Heart left ventricle (tissue), 16 donors: ENCODE measurements at regions not wholly inside any gene's neighbourhood (a gene's known extent, or its start where the extent isn't known, plus 50 kb on each side); places are given as distances from the start of the nearest gene placed in this dataset.

Experiments
- ATAC-seq, 4 donors: fragments of 200-7000 bp; cut with Tn5 transposase; one replicate each; pipeline ENCODE4 v1.9.1; 2020 to 2022; ENCODE audit warnings: moderate library complexity in 4 of 4, mild to moderate bottlenecking in 3 of 4, moderate number of reproducible peaks in 1 of 4
- DNase-seq, 5 donors: peaks; one replicate each; pipeline ENCODE4 v3.0.0-alpha.2; 2020
- H3K27ac ChIP-seq, 12 donors: fragments of 200-600 bp; sonication (generic) in 4 of 12; one replicate each; pipeline versions ENCODE4 v1.5.0 to v1.8.0; 2016 to 2022; ENCODE audit warnings: mild to moderate bottlenecking in 2 of 12
- H3K27me3 ChIP-seq, 9 donors: fragments of 200-600 bp; sonication (generic) in 2 of 9; one replicate each; pipeline versions ENCODE4 v1.5.1 to v1.8.0; 2016 to 2022; ENCODE audit warnings: mild to moderate bottlenecking in 3 of 9
- H3K36me3 ChIP-seq, 9 donors: fragments of 200-600 bp; sonication (generic) in 2 of 9; one replicate each; pipeline versions ENCODE4 v1.5.0 to v1.8.0; 2018 to 2022; ENCODE audit warnings: mild to moderate bottlenecking in 2 of 9
- H3K4me1 ChIP-seq, 12 donors: fragments of 200-600 bp; sonication (generic) in 4 of 12; one replicate each; pipeline versions ENCODE4 v1.5.0 to v1.8.0; 2016 to 2022; ENCODE audit warnings: mild to moderate bottlenecking in 3 of 12
- H3K4me3 ChIP-seq, 12 donors: fragments of 200-600 bp; sonication (generic) in 4 of 12; one replicate each; pipeline versions ENCODE4 v1.5.0 to v1.8.0; 2017 to 2022; ENCODE audit warnings: mild to moderate bottlenecking in 9 of 12, moderate library complexity in 4 of 12
- H3K9me3 ChIP-seq, 12 donors: fragments of 200-600 bp; sonication (generic) in 4 of 12; one replicate each; pipeline versions ENCODE4 v1.5.0 to v1.8.0; 2016 to 2022; ENCODE audit warnings: mild to moderate bottlenecking in 1 of 12
- POLR2A ChIP-seq, 2 donors: fragments of 450-650 bp; IDR thresholded peaks; one replicate each; pipeline ENCODE4 v1.6.1; 2017; ENCODE audit warnings: antibody characterized with exemption in 2 of 2, mild to moderate bottlenecking in 2 of 2, moderate library complexity in 2 of 2
- WGBS, 4 donors: extraction: QIAGEN DNeasy Blood & Tissue Kit in 2 of 4; methylation state at CpG; one replicate each; pipeline versions ENCODE4 v1.1.5 to v1.1.7; 2013 to 2018; 5-methylcytosine and 5-hydroxymethylcytosine counted together
- intact Hi-C, 10 donors: fragments of 100-400 bp; cut with DNase I; formaldehyde crosslinking; loops; one replicate each; pipeline versions ENCODE4 v1.11.1 to v1.14.2; 2022
- TF ChIP-seq, protein P1 (sequence below), 12 donors: fragments of 200-600 bp; sonication (generic) in 4 of 12; IDR thresholded peaks; one replicate each; pipeline versions ENCODE4 v1.5.0 to v1.8.0; 2018 to 2022; ENCODE audit warnings: antibody characterized with exemption in 12 of 12, mild to moderate bottlenecking in 5 of 12
- donor health status: ischemic (EF 13 %, LVEDD 7.1; RV severe dilation, severe dysfunction).
- donor health status: healthy with polysubstance abuse.
- donor health status: DM: no; HTN: yes; CAD: no.
- donor health status: DM: no; HTN: no; CAD: no.
- donor health status: ischemic (EF 25% LVEDD 6.9; RV normal size, moderate dysfunction).
- donor health status: ischemic (EF 25% LVEDD 5.7; RV mildly dilated, moderate dysfunction).
- donor health status: healthy.
- donor health status: DM: yes; HTN: yes; CAD: no.
- donor health status: ischemic (EF 35%, LVEDD 5.7; RV mildly dilated, moderate dysfunction).
- donor health status: nonischemic (EF 11% LVEDD 7.7; RV severe dilation, severe dysfunction).
- donor health status: DM: yes; HTN: yes; CAD: no.
- donor health status: PGD.
- donor health status: ischemic (EF 29% LVEDD 5.4; RV normal size, mild dysfunction).
- donor health status: nonischemic (EF 23%, LVEDD 6.1; RV moderate dilation, normal function).

- Histone ChIP-seq H3K9me3 (no peaks in the 10 kb centered on the region), H3K4me1 (peaks cover 0 to 17% (median 0%) of the 10 kb centered on the region in 12 donors), H3K27ac (no peak overlapping the region), H3K36me3 (no peaks in the 10 kb centered on the region), H3K27me3 (no peaks in the 10 kb centered on the region), H3K4me3 (no peak overlapping the region)
- intact Hi-C loops: no loop called here
- DNase-seq: no peak
- no peak for ATAC-seq
- 82 to 83% (median 83%) methylated on average over 7 of the region's 7 CpGs for WGBS, 4 donors
- no peak for TF ChIP-seq POLR2A (IDR thresholded peaks at IDR 0.05)
- TF ChIP-seq, protein P1, sequence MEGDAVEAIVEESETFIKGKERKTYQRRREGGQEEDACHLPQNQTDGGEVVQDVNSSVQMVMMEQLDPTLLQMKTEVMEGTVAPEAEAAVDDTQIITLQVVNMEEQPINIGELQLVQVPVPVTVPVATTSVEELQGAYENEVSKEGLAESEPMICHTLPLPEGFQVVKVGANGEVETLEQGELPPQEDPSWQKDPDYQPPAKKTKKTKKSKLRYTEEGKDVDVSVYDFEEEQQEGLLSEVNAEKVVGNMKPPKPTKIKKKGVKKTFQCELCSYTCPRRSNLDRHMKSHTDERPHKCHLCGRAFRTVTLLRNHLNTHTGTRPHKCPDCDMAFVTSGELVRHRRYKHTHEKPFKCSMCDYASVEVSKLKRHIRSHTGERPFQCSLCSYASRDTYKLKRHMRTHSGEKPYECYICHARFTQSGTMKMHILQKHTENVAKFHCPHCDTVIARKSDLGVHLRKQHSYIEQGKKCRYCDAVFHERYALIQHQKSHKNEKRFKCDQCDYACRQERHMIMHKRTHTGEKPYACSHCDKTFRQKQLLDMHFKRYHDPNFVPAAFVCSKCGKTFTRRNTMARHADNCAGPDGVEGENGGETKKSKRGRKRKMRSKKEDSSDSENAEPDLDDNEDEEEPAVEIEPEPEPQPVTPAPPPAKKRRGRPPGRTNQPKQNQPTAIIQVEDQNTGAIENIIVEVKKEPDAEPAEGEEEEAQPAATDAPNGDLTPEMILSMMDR (IDR thresholded peaks at IDR 0.05): peak in 6 of 12 donors; percentile 17 to 41 (median 36)
Observed at GRCh38 chr12:30440826-30441602, 254.7 kb downstream of the IPO8 start.

- Histone ChIP-seq H3K4me1 (peaks cover 0 to 17% (median 0%) of the 10 kb centered on the region in 12 donors), H3K9me3 (no peaks in the 10 kb centered on the region), H3K4me3 (no peak overlapping the region), H3K36me3 (no peaks in the 10 kb centered on the region), H3K27me3 (no peaks in the 10 kb centered on the region), H3K27ac (no peak overlapping the region)
- intact Hi-C loops: no loop called here
- 61 to 89% (median 72%) methylated on average over 4 of the region's 4 CpGs for WGBS, 4 donors
- ATAC-seq: no peak
- TF ChIP-seq, protein P1 (IDR thresholded peaks at IDR 0.05): no peak
- TF ChIP-seq POLR2A (IDR thresholded peaks at IDR 0.05): no peak
- no peak for DNase-seq
Observed at GRCh38 chr12:30439201-30439600, 256.5 kb downstream of the IPO8 start.

- Histone ChIP-seq H3K9me3 (no peaks in the 10 kb centered on the region), H3K27me3 (no peaks in the 10 kb centered on the region), H3K4me1 (peaks cover 0 to 17% (median 0%) of the 10 kb centered on the region in 12 donors), H3K4me3 (no peak overlapping the region), H3K27ac (no peak overlapping the region), H3K36me3 (no peaks in the 10 kb centered on the region)
- no peak for TF ChIP-seq POLR2A (IDR thresholded peaks at IDR 0.05)
- TF ChIP-seq, protein P1 (IDR thresholded peaks at IDR 0.05): no peak
- intact Hi-C loops: no loop called here
- WGBS, 4 donors: 4 to 19% (median 15%) methylated on average over 1 of the region's 1 CpG
- no peak for DNase-seq
- no peak for ATAC-seq
Observed at GRCh38 chr12:30438601-30439041, 257.0 kb downstream of the IPO8 start.

DNA sequence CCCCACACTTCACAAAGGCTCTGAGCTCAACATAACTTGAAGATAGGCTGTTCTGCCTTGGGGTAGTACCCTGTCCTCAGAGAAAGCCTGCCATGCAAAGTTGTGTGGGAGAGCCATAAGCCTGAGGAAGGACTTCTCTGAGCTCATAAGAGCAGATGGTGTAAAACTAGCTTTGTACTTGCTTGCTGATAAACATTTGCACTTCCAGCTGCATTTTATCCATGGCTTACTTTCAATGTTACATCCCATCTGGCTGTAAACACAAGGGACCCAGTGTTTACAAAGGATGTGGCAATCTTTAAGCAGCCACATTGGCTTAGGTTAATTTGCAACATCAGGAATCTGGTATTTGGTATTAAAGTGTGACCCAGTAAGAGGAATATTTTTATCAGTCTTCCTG is 258.1 kb downstream of the IPO8 start:
- Histone ChIP-seq H3K27me3 (no peaks in the 10 kb centered on the region), H3K4me3 (no peak overlapping the region), H3K36me3 (no peaks in the 10 kb centered on the region), H3K9me3 (no peaks in the 10 kb centered on the region), H3K27ac (peak overlapping the region in 6 of 12 donors; percentile 17 to 57 (median 34)), H3K4me1 (peaks cover 0 to 17% (median 0%) of the 10 kb centered on the region in 12 donors)
- TF ChIP-seq, protein P1 (IDR thresholded peaks at IDR 0.05): no peak
- no peak for TF ChIP-seq POLR2A (IDR thresholded peaks at IDR 0.05)
- ATAC-seq: peak; percentile 71 to 89 (median 86)
- intact Hi-C loops: no loop called here
- no peak for DNase-seq
